Ureter (tissue), 1 donor: ENCODE measurements at regions not wholly inside any gene's neighbourhood (a gene's known extent, or its start where the extent isn't known, plus 50 kb on each side); places are given as distances from the start of the nearest gene placed in this dataset.
"Not testable (repeated sequence)": the region's sequence is repeated elsewhere in the genome, so short reads cannot be mapped to it uniquely, and the experiment has no call there.

Source experiments
- DNase-seq: peaks from one replicate; pipeline ENCODE4 v3.0.0-alpha.2; 2020; ENCODE audit warnings: low spot score
- donor health status: DM: yes; HTN: yes; CAD: no.

GRCh38 chr3:59503441-59503840 is 453.6 kb upstream of the CFAP20DC start:
- no peak for DNase-seq

GRCh38 chr3:59502806-59503205 is 453.0 kb upstream of the CFAP20DC start:
- no peak for DNase-seq

GRCh38 chr3:59499954-59500353 is 450.1 kb upstream of the CFAP20DC start:
- no peak for DNase-seq

- no peak for DNase-seq
These were observed 449.2 kb upstream of the CFAP20DC start for GRCh38 chr3:59499000-59499399.

GRCh38 chr3:59496250-59496649 is 446.4 kb upstream of the CFAP20DC start:
- DNase-seq: no peak

GRCh38 chr3:59494969-59495368 is 445.1 kb upstream of the CFAP20DC start:
- DNase-seq: not testable (repeated sequence)

- no peak for DNase-seq
These were observed 436.7 kb upstream of the CFAP20DC start for GRCh38 chr3:59486520-59486919.

GRCh38 chr3:59483191-59483590 is 433.4 kb upstream of the CFAP20DC start:
- no peak for DNase-seq

GRCh38 chr3:59482684-59483083 is 432.9 kb upstream of the CFAP20DC start:
- DNase-seq: no peak

GRCh38 chr3:59481776-59482400 is 432.1 kb upstream of the CFAP20DC start:
- no peak for DNase-seq

GRCh38 chr3:59480486-59480995 is 430.7 kb upstream of the CFAP20DC start:
- DNase-seq: no peak

- DNase-seq: no peak
These were observed 423.8 kb upstream of the CFAP20DC start for GRCh38 chr3:59473636-59474035.

- no peak for DNase-seq
These were observed 422.7 kb upstream of the CFAP20DC start for GRCh38 chr3:59472541-59472940.

GRCh38 chr3:59469948-59470723 is 420.3 kb upstream of the CFAP20DC start:
- DNase-seq: no peak

GRCh38 chr3:59467476-59467875 is 417.7 kb upstream of the CFAP20DC start:
- no peak for DNase-seq

GRCh38 chr3:59464187-59464586 is 414.4 kb upstream of the CFAP20DC start:
- no peak for DNase-seq

- no peak for DNase-seq
These were observed 413.4 kb upstream of the CFAP20DC start for GRCh38 chr3:59463253-59463652.

- no peak for DNase-seq
These were observed 410.2 kb upstream of the CFAP20DC start for GRCh38 chr3:59460068-59460467.

- DNase-seq: no peak
These were observed 407.1 kb upstream of the CFAP20DC start for GRCh38 chr3:59456852-59457485.

- DNase-seq: no peak
These were observed 402.2 kb upstream of the CFAP20DC start for GRCh38 chr3:59451800-59452746.

GRCh38 chr3:59450946-59451763 is 401.3 kb upstream of the CFAP20DC start:
- no peak for DNase-seq
